Neural progenitor cell (in vitro differentiated cells): ENCODE measurements at regions not wholly inside any gene's neighbourhood (a gene's known extent, or its start where the extent isn't known, plus 50 kb on each side); places are given as distances from the start of the nearest gene placed in this dataset.
"Not testable (repeated sequence)": the region's sequence is repeated elsewhere in the genome, so short reads cannot be mapped to it uniquely, and the experiment has no call there.

Experiments
- DNase-seq: peaks from one replicate; pipeline ENCODE4 v3.0.0-alpha.2; 2016; ENCODE audit warnings: low spot score
- H2AFZ ChIP-seq: fragments of 200-600 bp; sonication (generic); replicated peaks from 2 replicates; pipeline ENCODE4 v1.6.1; 2016; ENCODE audit warnings: antibody characterized with exemption
- H3F3A ChIP-seq: fragments of 200-600 bp; sonication (generic); 2 replicates; pipeline ENCODE4 v1.6.1; 2016; ENCODE audit warnings: antibody characterized with exemption, low read depth
- H3K27ac ChIP-seq: fragments of 200-600 bp; sonication (generic); 2 replicates; pipeline ENCODE4 v1.5.1; 2016; ENCODE audit warnings: mild to moderate bottlenecking
- H3K27me3 ChIP-seq: fragments of 200-600 bp; sonication (generic); 2 replicates; pipeline ENCODE4 v1.6.1; 2016; ENCODE audit warnings: mild to moderate bottlenecking, moderate library complexity
- H3K36me3 ChIP-seq: fragments of 200-600 bp; sonication (generic); 2 replicates; pipeline ENCODE4 v1.5.1; 2016
- H3K4me1 ChIP-seq: fragments of 200-600 bp; sonication (generic); 2 replicates; pipeline ENCODE4 v1.6.1; 2016; ENCODE audit warnings: mixed run types
- H3K4me2 ChIP-seq: fragments of 200-600 bp; sonication (generic); 2 replicates; pipeline ENCODE4 v1.6.1; 2016
- H3K4me3 ChIP-seq: fragments of 200-600 bp; sonication (generic); 2 replicates; pipeline ENCODE4 v1.5.1; 2016
- H3K79me2 ChIP-seq: fragments of 200-600 bp; sonication (generic); 2 replicates; pipeline ENCODE4 v1.6.1; 2016; ENCODE audit warnings: low read depth
- H3K9ac ChIP-seq: fragments of 200-600 bp; sonication (generic); 2 replicates; pipeline ENCODE4 v1.6.1; 2016
- H3K9me3 ChIP-seq: fragments of 200-600 bp; sonication (generic); 2 replicates; pipeline ENCODE4 v1.5.1; 2016; ENCODE audit warnings: low read depth
- H4K20me1 ChIP-seq: fragments of 200-600 bp; sonication (generic); 2 replicates; pipeline ENCODE4 v1.6.1; 2016; ENCODE audit warnings: low read depth
- H3K27ac Mint-ChIP-seq: 3 replicates; pipeline ENCODE4 v1.8.0; 2021; ENCODE audit warnings: mixed read lengths
- H3K27me3 Mint-ChIP-seq: 2 replicates; pipeline ENCODE4 v1.8.0; 2022; ENCODE audit warnings: low read depth, mild to moderate bottlenecking, inconsistent platforms, moderate library complexity, mixed read lengths; ENCODE audit not compliant: insufficient read depth
- H3K36me3 Mint-ChIP-seq: 3 replicates; pipeline ENCODE4 v1.8.0; 2021; ENCODE audit warnings: mixed read lengths
- H3K4me1 Mint-ChIP-seq: 3 replicates; pipeline ENCODE4 v1.8.0; 2021; ENCODE audit warnings: mixed read lengths
- H3K4me3 Mint-ChIP-seq: 3 replicates; pipeline ENCODE4 v1.8.0; 2021; ENCODE audit warnings: mild to moderate bottlenecking, moderate library complexity, mixed read lengths
- H3K9me3 Mint-ChIP-seq: 3 replicates; pipeline ENCODE4 v1.8.0; 2020; ENCODE audit warnings: mixed read lengths
- CTCF ChIP-seq: fragments of 200-600 bp; sonication (generic); IDR thresholded peaks from 2 replicates; pipeline ENCODE4 v1.5.1; 2017; ENCODE audit warnings: antibody characterized with exemption, mild to moderate bottlenecking
- EZH2 ChIP-seq: fragments of 200-600 bp; sonication (generic); IDR thresholded peaks from 2 replicates; pipeline ENCODE4 v1.6.1; 2017; ENCODE audit warnings: antibody characterized with exemption, mild to moderate bottlenecking, moderate library complexity
- EZH2phosphoT487 ChIP-seq: fragments of 200-600 bp; sonication (generic); IDR thresholded peaks from 2 replicates; pipeline ENCODE4 v1.6.1; 2017; ENCODE audit warnings: antibody characterized with exemption

DNA sequence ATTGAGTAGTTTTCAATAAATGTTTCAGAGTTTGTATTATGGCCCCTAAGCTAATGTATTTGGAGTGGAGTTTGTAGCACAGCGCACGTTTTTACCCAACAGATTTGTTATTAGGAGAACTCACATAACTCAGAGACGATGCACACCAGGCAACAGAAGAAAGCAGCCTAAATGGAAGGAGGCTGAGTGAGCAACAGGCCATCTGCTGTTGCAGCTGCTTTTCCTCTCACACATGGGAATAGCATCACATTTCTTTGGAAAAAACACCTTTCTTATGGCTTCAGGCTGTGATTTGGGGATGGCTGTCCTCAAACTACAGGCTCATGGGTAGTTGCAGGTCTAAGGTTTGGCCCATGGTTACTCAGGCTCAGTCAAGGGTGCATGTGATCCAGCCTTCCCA is 469.3 kb upstream of the MCTP2 start:
- peaks cover 4% of the 10 kb centered on the region for H3K4me1 ChIP-seq
- H3K27ac Mint-ChIP-seq: no peak overlapping the region
- no peak overlapping the region for H3K27ac ChIP-seq
- no peaks in the 10 kb centered on the region for H3K79me2 ChIP-seq
- TF ChIP-seq CTCF (no peak), EZH2 (no peak), EZH2phosphoT487 (no peak)
- DNase-seq: no peak
- no peak overlapping the region for H2AFZ ChIP-seq
- no peaks in the 10 kb centered on the region for H3K36me3 ChIP-seq
- H3K27me3 Mint-ChIP-seq: no peaks in the 10 kb centered on the region
- H3K9me3 Mint-ChIP-seq: peaks cover 3% of the 10 kb centered on the region
- H3K9ac ChIP-seq: no peak overlapping the region
- no peaks in the 10 kb centered on the region for H3K9me3 ChIP-seq
- no peaks in the 10 kb centered on the region for H3F3A ChIP-seq
- H3K27me3 ChIP-seq: no peaks in the 10 kb centered on the region
- H3K36me3 Mint-ChIP-seq: peaks cover 10% of the 10 kb centered on the region
- peaks cover 45% of the 10 kb centered on the region for H3K4me1 Mint-ChIP-seq
- no peaks in the 10 kb centered on the region for H4K20me1 ChIP-seq
- H3K4me3 Mint-ChIP-seq: no peak overlapping the region
- no peak overlapping the region for H3K4me2 ChIP-seq
- no peak overlapping the region for H3K4me3 ChIP-seq

DNA sequence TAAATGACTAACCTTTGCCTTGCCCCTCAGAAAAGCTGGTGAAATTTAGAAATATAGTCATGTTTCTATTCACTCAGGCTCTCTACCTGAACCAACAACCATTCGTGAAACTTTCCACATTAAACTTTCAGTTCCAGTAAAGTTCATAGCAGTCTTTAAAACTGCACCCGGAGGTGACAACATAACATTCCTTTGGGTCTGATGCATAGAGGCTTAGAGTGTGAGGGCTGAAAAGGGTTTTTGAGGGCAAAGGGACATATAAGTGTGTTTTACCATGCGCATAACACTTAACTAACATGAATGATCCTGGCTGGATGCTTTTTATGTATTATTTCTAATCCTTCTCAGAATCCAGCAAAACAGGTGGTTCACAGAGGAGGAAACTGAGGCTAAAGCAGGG is 471.7 kb upstream of the MCTP2 start:
- no peak overlapping the region for H3K4me3 ChIP-seq
- no peaks in the 10 kb centered on the region for H3K79me2 ChIP-seq
- H3F3A ChIP-seq: no peaks in the 10 kb centered on the region
- Mint-ChIP-seq H3K4me1 (peaks cover 39% of the 10 kb centered on the region), H3K36me3 (peaks cover 16% of the 10 kb centered on the region), H3K27me3 (no peaks in the 10 kb centered on the region), H3K9me3 (peaks cover 7% of the 10 kb centered on the region), H3K4me3 (no peak overlapping the region), H3K27ac (no peak overlapping the region)
- H3K4me2 ChIP-seq: no peak overlapping the region
- H3K9ac ChIP-seq: no peak overlapping the region
- H4K20me1 ChIP-seq: no peaks in the 10 kb centered on the region
- no peak overlapping the region for H2AFZ ChIP-seq
- no peaks in the 10 kb centered on the region for H3K27me3 ChIP-seq
- TF ChIP-seq EZH2: no peak
- no peak for TF ChIP-seq EZH2phosphoT487
- no peak for TF ChIP-seq CTCF
- DNase-seq: no peak
- H3K4me1 ChIP-seq: peaks cover 4% of the 10 kb centered on the region
- H3K36me3 ChIP-seq: no peaks in the 10 kb centered on the region
- no peak overlapping the region for H3K27ac ChIP-seq
- H3K9me3 ChIP-seq: no peaks in the 10 kb centered on the region

DNA sequence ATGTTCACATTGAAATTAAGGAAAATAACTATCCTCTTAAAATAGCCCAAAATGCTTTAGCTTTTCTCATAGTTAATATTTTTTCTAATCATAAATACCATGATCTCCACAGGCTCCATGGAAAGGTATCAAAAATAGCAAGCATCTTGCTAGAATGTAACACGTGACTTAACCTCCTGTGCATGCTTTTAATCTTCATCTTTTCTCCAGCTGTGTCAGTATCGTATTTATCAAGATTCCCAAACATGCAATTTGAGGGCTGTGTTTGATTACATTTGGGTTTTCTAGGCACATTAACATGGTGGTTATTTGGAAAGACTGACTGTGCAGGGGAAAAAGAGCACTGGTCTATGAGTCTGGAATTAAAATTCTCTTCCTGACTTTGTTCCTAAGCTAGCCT is 472.5 kb upstream of the MCTP2 start:
- H3K4me3 ChIP-seq: no peak overlapping the region
- Mint-ChIP-seq H3K9me3 (peaks cover 7% of the 10 kb centered on the region), H3K27ac (no peak overlapping the region), H3K4me1 (peaks cover 31% of the 10 kb centered on the region), H3K36me3 (peaks cover 16% of the 10 kb centered on the region), H3K27me3 (no peaks in the 10 kb centered on the region), H3K4me3 (no peak overlapping the region)
- no peaks in the 10 kb centered on the region for H3F3A ChIP-seq
- H4K20me1 ChIP-seq: no peaks in the 10 kb centered on the region
- no peak overlapping the region for H2AFZ ChIP-seq
- peaks cover 4% of the 10 kb centered on the region for H3K4me1 ChIP-seq
- H3K27me3 ChIP-seq: no peaks in the 10 kb centered on the region
- H3K4me2 ChIP-seq: no peak overlapping the region
- TF ChIP-seq EZH2 (no peak), CTCF (no peak), EZH2phosphoT487 (no peak)
- DNase-seq: no peak
- H3K79me2 ChIP-seq: no peaks in the 10 kb centered on the region
- H3K27ac ChIP-seq: no peak overlapping the region
- no peaks in the 10 kb centered on the region for H3K9me3 ChIP-seq
- H3K9ac ChIP-seq: no peak overlapping the region
- H3K36me3 ChIP-seq: no peaks in the 10 kb centered on the region

- H3K4me1 ChIP-seq: no peaks in the 10 kb centered on the region
- no peaks in the 10 kb centered on the region for H3K27me3 Mint-ChIP-seq
- no peak overlapping the region for H2AFZ ChIP-seq
- H4K20me1 ChIP-seq: no peaks in the 10 kb centered on the region
- peaks cover 41% of the 10 kb centered on the region for H3K9me3 Mint-ChIP-seq
- no peak overlapping the region for H3K4me3 Mint-ChIP-seq
- peaks cover 10% of the 10 kb centered on the region for H3K36me3 Mint-ChIP-seq
- peaks cover 10% of the 10 kb centered on the region for H3K9me3 ChIP-seq
- no peak overlapping the region for H3K27ac Mint-ChIP-seq
- H3K9ac ChIP-seq: no peak overlapping the region
- no peaks in the 10 kb centered on the region for H3K79me2 ChIP-seq
- H3K27ac ChIP-seq: no peak overlapping the region
- H3K4me2 ChIP-seq: no peak overlapping the region
- no peak for DNase-seq
- no peaks in the 10 kb centered on the region for H3K27me3 ChIP-seq
- no peak overlapping the region for H3K4me3 ChIP-seq
- no peaks in the 10 kb centered on the region for H3F3A ChIP-seq
- H3K4me1 Mint-ChIP-seq: no peaks in the 10 kb centered on the region
- TF ChIP-seq EZH2 (no peak), CTCF (no peak), EZH2phosphoT487 (no peak)
- no peaks in the 10 kb centered on the region for H3K36me3 ChIP-seq
Observed at GRCh38 chr15:93748710-93749109, 482.7 kb upstream of the MCTP2 start.

DNA sequence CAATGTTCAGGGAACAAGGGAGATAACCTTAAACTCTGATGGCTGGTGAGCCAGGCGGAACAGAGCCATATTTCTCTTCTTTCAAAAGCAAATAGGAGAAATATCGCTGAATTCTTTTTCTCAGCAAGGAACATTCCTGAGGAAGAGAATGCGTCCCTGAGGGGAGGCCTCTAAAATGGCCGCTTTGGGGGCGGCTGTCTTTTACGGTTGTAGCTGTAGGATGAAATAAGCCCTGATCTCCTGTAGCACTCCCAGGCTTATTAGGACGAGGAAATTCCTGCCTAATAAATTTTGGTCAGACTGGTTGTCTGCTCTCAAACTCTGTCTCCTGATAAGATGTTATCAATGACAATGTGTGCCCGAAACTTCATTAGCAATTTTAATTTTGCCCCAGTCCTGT is 496.4 kb upstream of the MCTP2 start:
- not testable (repeated sequence) for H3K79me2 ChIP-seq, H3K4me1 ChIP-seq, H3K27ac ChIP-seq, H3K4me1 Mint-ChIP-seq, DNase-seq, H3K4me3 ChIP-seq, H3K4me3 Mint-ChIP-seq, H3K36me3 ChIP-seq, H3F3A ChIP-seq, H3K4me2 ChIP-seq, H4K20me1 ChIP-seq, H3K27me3 Mint-ChIP-seq, H3K27me3 ChIP-seq, H3K27ac Mint-ChIP-seq, H3K9ac ChIP-seq, H2AFZ ChIP-seq
- Mint-ChIP-seq H3K36me3 (peaks cover 13% of the 10 kb centered on the region), H3K9me3 (peaks cover 20% of the 10 kb centered on the region)
- H3K9me3 ChIP-seq: peaks cover 22% of the 10 kb centered on the region
